ENCODE measurements at regions not wholly inside any gene's neighbourhood (a gene's known extent, or its start where the extent isn't known, plus 50 kb on each side); places are given as distances from the start of the nearest gene placed in this dataset.

- DNase-seq: no peak
Observed at GRCh38 chr9:129270903-129271431, 92.9 kb upstream of the IER5L start.

- DNase-seq: no peak
Observed at GRCh38 chr9:129270205-129270604, 92.1 kb upstream of the IER5L start.

- no peak for DNase-seq
Observed at GRCh38 chr9:129267141-129267540, 89.1 kb upstream of the IER5L start.

GRCh38 chr9:129266536-129266935 is 88.5 kb upstream of the IER5L start:
- no peak for DNase-seq

GRCh38 chr9:129264388-129264787 is 86.3 kb upstream of the IER5L start:
- no peak for DNase-seq

GRCh38 chr9:129263836-129264235 is 85.8 kb upstream of the IER5L start:
- DNase-seq: no peak

GRCh38 chr9:129262261-129262660 is 84.2 kb upstream of the IER5L start:
- no peak for DNase-seq

GRCh38 chr9:129259375-129259774 is 81.3 kb upstream of the IER5L start:
- no peak for DNase-seq

GRCh38 chr9:129258823-129259301 is 80.8 kb upstream of the IER5L start:
- DNase-seq: no peak

- DNase-seq: peak; percentile 80 to 81
Observed at GRCh38 chr9:129258124-129258822, 80.2 kb upstream of the IER5L start.

- no peak for DNase-seq
Observed at GRCh38 chr9:129256959-129257713, 79.1 kb upstream of the IER5L start.

GRCh38 chr9:129254566-129255287 is 76.7 kb upstream of the IER5L start:
- no peak for DNase-seq

- DNase-seq: no peak
Observed at GRCh38 chr9:129253803-129254381, 75.8 kb upstream of the IER5L start.

- DNase-seq: no peak
Observed at GRCh38 chr9:129252937-129253802, 75.1 kb upstream of the IER5L start.

GRCh38 chr9:129250786-129251185 is 72.7 kb upstream of the IER5L start:
- no peak for DNase-seq

- no peak for DNase-seq
Observed at GRCh38 chr9:129247285-129248153, 69.5 kb upstream of the IER5L start.

GRCh38 chr9:129245276-129245675 is 67.2 kb upstream of the IER5L start:
- DNase-seq: no peak

GRCh38 chr9:129242971-129243561 is 65.0 kb upstream of the IER5L start:
- DNase-seq: peak in 1 of 2 donors; percentile 34

- no peak for DNase-seq
Observed at GRCh38 chr9:129242191-129242941, 64.3 kb upstream of the IER5L start.

All from right lung (tissue), 2 donors.